ENCODE measurements at regions not wholly inside any gene's neighbourhood (a gene's known extent, or its start where the extent isn't known, plus 50 kb on each side); places are given as distances from the start of the nearest gene placed in this dataset.

DNA sequence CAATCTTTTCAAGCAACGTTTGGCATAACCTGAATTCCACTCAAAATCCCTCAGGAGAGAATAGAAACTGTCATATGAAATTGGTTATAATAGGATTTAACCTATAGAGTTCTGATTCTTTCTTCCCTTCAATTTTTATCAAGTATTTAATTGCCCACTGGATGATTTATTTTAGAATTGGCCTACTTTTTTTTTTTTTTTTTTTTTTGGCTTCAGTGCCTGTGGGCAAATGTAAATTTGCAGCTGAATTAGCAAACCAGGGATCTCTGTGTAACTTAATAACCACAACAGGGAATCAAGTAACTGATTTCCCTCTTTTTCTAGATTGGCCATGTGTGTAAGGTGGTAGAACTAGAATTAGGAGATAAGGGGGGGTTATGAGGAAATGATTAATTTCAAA, 157.0 kb downstream of the SOX4 start:
- H3K4me2 ChIP-seq (replicated peaks; ENCODE audit: low read depth, low read length, poor library complexity, severe bottlenecking), result no peak overlapping the region
- no CpG with 5 or more reads among the region's 1 CpG for WGBS (ENCODE audit: insufficient coverage)
- no peaks in the 10 kb centered on the region for H3K4me1 ChIP-seq (ENCODE audit: control insufficient read depth in 2 of 2, insufficient read depth in 2 of 2, low read length in 2 of 2)
- no peaks in the 10 kb centered on the region for H4K20me1 ChIP-seq (ENCODE audit: control insufficient read depth, insufficient read depth, low read length, poor library complexity, severe bottlenecking)
- intact Hi-C loops (cut with micrococcal nuclease), result no loop called here
- no peaks in the 10 kb centered on the region for H3K79me2 ChIP-seq (ENCODE audit: control insufficient read depth, insufficient read depth, low read length)
- ATAC-seq (ENCODE audit: low read depth), result no peak
- H2AFZ ChIP-seq (ENCODE audit: insufficient read depth, low read depth, low read length, poor library complexity, severe bottlenecking), result no peak overlapping the region
- H3K4me1 Mint-ChIP-seq, result no peaks in the 10 kb centered on the region
- H3K9me3 ChIP-seq (ENCODE audit: control extremely low read depth in 1 of 3, control insufficient read depth in 2 of 3, insufficient read depth in 1 of 3, low read length in 2 of 3), result no peaks in the 10 kb centered on the region
- ChIA-PET CTCF (no interaction called here), POLR2A (no interaction called here)
- TF ChIP-seq EZH2 (IDR thresholded peaks at IDR 0.05; ENCODE audit: borderline replicate concordance, insufficient read depth, low read depth, low read length, poor library complexity, severe bottlenecking), result no peak
- TF ChIP-seq, protein P1, sequence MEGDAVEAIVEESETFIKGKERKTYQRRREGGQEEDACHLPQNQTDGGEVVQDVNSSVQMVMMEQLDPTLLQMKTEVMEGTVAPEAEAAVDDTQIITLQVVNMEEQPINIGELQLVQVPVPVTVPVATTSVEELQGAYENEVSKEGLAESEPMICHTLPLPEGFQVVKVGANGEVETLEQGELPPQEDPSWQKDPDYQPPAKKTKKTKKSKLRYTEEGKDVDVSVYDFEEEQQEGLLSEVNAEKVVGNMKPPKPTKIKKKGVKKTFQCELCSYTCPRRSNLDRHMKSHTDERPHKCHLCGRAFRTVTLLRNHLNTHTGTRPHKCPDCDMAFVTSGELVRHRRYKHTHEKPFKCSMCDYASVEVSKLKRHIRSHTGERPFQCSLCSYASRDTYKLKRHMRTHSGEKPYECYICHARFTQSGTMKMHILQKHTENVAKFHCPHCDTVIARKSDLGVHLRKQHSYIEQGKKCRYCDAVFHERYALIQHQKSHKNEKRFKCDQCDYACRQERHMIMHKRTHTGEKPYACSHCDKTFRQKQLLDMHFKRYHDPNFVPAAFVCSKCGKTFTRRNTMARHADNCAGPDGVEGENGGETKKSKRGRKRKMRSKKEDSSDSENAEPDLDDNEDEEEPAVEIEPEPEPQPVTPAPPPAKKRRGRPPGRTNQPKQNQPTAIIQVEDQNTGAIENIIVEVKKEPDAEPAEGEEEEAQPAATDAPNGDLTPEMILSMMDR (IDR thresholded peaks at IDR 0.05), result no peak
- no peak for DNase-seq
- no peaks in the 10 kb centered on the region for H3K9me3 Mint-ChIP-seq (ENCODE audit: insufficient read depth)
- no peaks in the 10 kb centered on the region for H3K36me3 ChIP-seq (replicated peaks in 1 of 2; ENCODE audit: control extremely low read depth in 1 of 2, control insufficient read depth in 1 of 2, extremely low read depth in 1 of 2, insufficient read depth in 2 of 2, low read length in 1 of 2)
- H3K27ac ChIP-seq (ENCODE audit: low read length in 2 of 2), result no peak overlapping the region
- no peak overlapping the region for H3K4me3 Mint-ChIP-seq
- no peak overlapping the region for H3K27ac Mint-ChIP-seq
- peaks cover 13% of the 10 kb centered on the region for H3K27me3 Mint-ChIP-seq
- H3K9ac ChIP-seq (ENCODE audit: low read length), result no peak overlapping the region
- no peak overlapping the region for H3K4me3 ChIP-seq (ENCODE audit: control extremely low read depth in 1 of 5, extremely low read depth in 1 of 5, insufficient read depth in 1 of 5, low read depth in 2 of 5, low read length in 4 of 5)
- H3K27me3 ChIP-seq (replicated peaks in 1 of 4; ENCODE audit: control extremely low read depth in 1 of 4, control insufficient read depth in 3 of 4, insufficient read depth in 4 of 4, low read length in 3 of 4), result no peaks in the 10 kb centered on the region

DNA sequence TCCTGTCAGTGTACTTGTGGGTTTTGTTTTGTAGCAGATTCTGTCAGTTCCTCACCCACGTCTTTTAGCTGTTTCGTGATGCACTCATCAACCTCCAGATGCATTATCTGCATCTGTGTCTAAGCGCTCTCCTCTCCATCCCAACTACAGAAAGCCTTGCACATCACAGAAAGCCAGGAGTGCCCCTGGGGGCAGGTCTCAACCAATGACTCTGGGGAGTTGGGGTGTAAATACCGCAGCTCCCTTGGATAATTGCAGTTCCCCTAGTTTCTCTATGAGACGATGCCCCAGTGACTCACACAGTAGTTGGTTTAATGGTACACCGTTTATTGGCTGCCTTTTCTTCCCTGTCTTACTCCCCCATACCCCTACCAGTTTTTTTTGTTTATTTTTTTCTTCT, 158.1 kb downstream of the SOX4 start:
- intact Hi-C loops (cut with micrococcal nuclease), result no loop called here
- H3K9me3 Mint-ChIP-seq (ENCODE audit: insufficient read depth), result no peaks in the 10 kb centered on the region
- no peak overlapping the region for H3K4me3 ChIP-seq (ENCODE audit: control extremely low read depth in 1 of 5, extremely low read depth in 1 of 5, insufficient read depth in 1 of 5, low read depth in 2 of 5, low read length in 4 of 5)
- H3K9me3 ChIP-seq (ENCODE audit: control extremely low read depth in 1 of 3, control insufficient read depth in 2 of 3, insufficient read depth in 1 of 3, low read length in 2 of 3), result no peaks in the 10 kb centered on the region
- WGBS (ENCODE audit: insufficient coverage), result no CpG with 5 or more reads among the region's 6 CpGs
- H3K27ac Mint-ChIP-seq, result no peak overlapping the region
- H3K27me3 Mint-ChIP-seq, result peaks cover 13% of the 10 kb centered on the region
- H3K36me3 ChIP-seq (replicated peaks in 1 of 2; ENCODE audit: control extremely low read depth in 1 of 2, control insufficient read depth in 1 of 2, extremely low read depth in 1 of 2, insufficient read depth in 2 of 2, low read length in 1 of 2), result no peaks in the 10 kb centered on the region
- no peaks in the 10 kb centered on the region for H3K79me2 ChIP-seq (ENCODE audit: control insufficient read depth, insufficient read depth, low read length)
- no peak overlapping the region for H3K27ac ChIP-seq (ENCODE audit: low read length in 2 of 2)
- no peaks in the 10 kb centered on the region for H3K27me3 ChIP-seq (replicated peaks in 1 of 4; ENCODE audit: control extremely low read depth in 1 of 4, control insufficient read depth in 3 of 4, insufficient read depth in 4 of 4, low read length in 3 of 4)
- H2AFZ ChIP-seq (ENCODE audit: insufficient read depth, low read depth, low read length, poor library complexity, severe bottlenecking), result peak overlapping the region; percentile 25
- no peaks in the 10 kb centered on the region for H3K4me1 ChIP-seq (ENCODE audit: control insufficient read depth in 2 of 2, insufficient read depth in 2 of 2, low read length in 2 of 2)
- no peak overlapping the region for H3K9ac ChIP-seq (ENCODE audit: low read length)
- no peak overlapping the region for H3K4me2 ChIP-seq (replicated peaks; ENCODE audit: low read depth, low read length, poor library complexity, severe bottlenecking)
- ChIA-PET CTCF (no interaction called here), POLR2A (no interaction called here)
- no peaks in the 10 kb centered on the region for H4K20me1 ChIP-seq (ENCODE audit: control insufficient read depth, insufficient read depth, low read length, poor library complexity, severe bottlenecking)
- TF ChIP-seq, protein P1 (IDR thresholded peaks at IDR 0.05), result no peak
- no peak for TF ChIP-seq EZH2 (IDR thresholded peaks at IDR 0.05; ENCODE audit: borderline replicate concordance, insufficient read depth, low read depth, low read length, poor library complexity, severe bottlenecking)
- no peak for DNase-seq
- ATAC-seq (ENCODE audit: low read depth), result no peak
- H3K4me1 Mint-ChIP-seq, result no peaks in the 10 kb centered on the region
- no peak overlapping the region for H3K4me3 Mint-ChIP-seq

Measured in B cell (primary cell).